K562 (cell line): ENCODE measurements at regions not wholly inside any gene's neighbourhood (a gene's known extent, or its start where the extent isn't known, plus 50 kb on each side); places are given as distances from the start of the nearest gene placed in this dataset.

ENCODE experiments used
- ATAC-seq: fragments of 200-7000 bp; cut with Tn5 transposase; 3 replicates; pipeline ENCODE4 v1.9.1; 2020; ENCODE audit warnings: moderate library complexity
- BruUV-seq: library from RNA; stranded (reverse); fragments of 400-500 nt; replicated peaks from 2 replicates; lab custom pipeline; 2021; lab: Mats Ljungman, UMichigan
- CTCF ChIA-PET: fragments of 300-600 bp; formaldehyde crosslinking; extraction: SDS; loops from one replicate; lab custom pipeline; 2021; ENCODE audit warnings: low intra/inter-chr PET ratio; lab: Yijun Ruan, JAX
- POLR2A ChIA-PET: fragments of 300-600, 350-650 bp; sonication (Branson Sonifier 250); formaldehyde crosslinking; extraction: SDS; loops from one replicate; lab custom pipeline; 2021; ENCODE audit warnings: antibody characterized with exemption, inconsistent platforms; lab: Yijun Ruan, JAX
- DNase-seq, 4 experiments: peaks; one replicate each; pipeline versions ENCODE4 v3.0.0 to v3.0.0-alpha.2; 2011 to 2018; ENCODE audit warnings: low spot score in 3 of 4, mixed read lengths in 3 of 4; ENCODE audit errors: extremely low read depth in 1 of 4
- FAIRE-seq: peaks from 2 replicates; lab custom pipeline; 2011; peaks lifted over from hg19 to GRCh38; lab: Jason Lieb, UNC
- H2AFZ ChIP-seq: 2 replicates; pipeline ENCODE4 v1.6.0; 2011; ENCODE audit warnings: low read depth, low read length, control low read depth, inconsistent platforms
- H3K27ac ChIP-seq: fragments of 200-600 bp; 3 replicates; pipeline ENCODE4 v1.8.0; 2011; ENCODE audit warnings: low read depth, mild to moderate bottlenecking, control low read depth, inconsistent platforms, low read length, moderate library complexity, mixed read lengths; ENCODE audit errors: extremely low read depth
- H3K27me3 ChIP-seq, 2 experiments: fragments of 300-600 bp in 1 of 2; 2 replicates in 1 of 2; 3 replicates in 1 of 2; pipeline versions ENCODE4 v1.6.0 to v1.8.0; 2011; ENCODE audit warnings: inconsistent platforms in 2 of 2, low read length in 2 of 2, mild to moderate bottlenecking in 1 of 2, mixed read lengths in 1 of 2, moderate library complexity in 1 of 2; ENCODE audit not compliant: control insufficient read depth in 2 of 2, insufficient read depth in 2 of 2
- H3K36me3 ChIP-seq: fragments of 300-600 bp; 3 replicates; pipeline ENCODE4 v1.8.0; 2011; ENCODE audit warnings: mild to moderate bottlenecking, low read length, inconsistent platforms; ENCODE audit not compliant: control insufficient read depth, insufficient read depth
- H3K4me1 ChIP-seq, 2 experiments: fragments of 200-600 bp in 1 of 2; replicated peaks in 1 of 2; 2 replicates in 1 of 2; 3 replicates in 1 of 2; pipeline versions ENCODE4 v1.5.1 to v1.8.0; 2011; ENCODE audit warnings: inconsistent platforms in 2 of 2, low read length in 2 of 2, mild to moderate bottlenecking in 1 of 2, mixed read lengths in 1 of 2, moderate library complexity in 1 of 2; ENCODE audit not compliant: control insufficient read depth in 2 of 2, insufficient read depth in 2 of 2
- H3K4me2 ChIP-seq: 2 replicates; pipeline ENCODE4 v1.6.1; 2011; ENCODE audit warnings: low read length, control low read depth, inconsistent platforms, mixed read lengths; ENCODE audit not compliant: insufficient read depth
- H3K4me3 ChIP-seq: fragments of 200-600 bp; sonication (generic), shearing (Covaris generic); 2 replicates; pipeline ENCODE4 v1.5.1; 2016; ENCODE audit warnings: control low read depth, inconsistent platforms
- H3K79me2 ChIP-seq: fragments of 200-600 bp; 3 replicates; pipeline ENCODE4 v1.8.0; 2011; ENCODE audit warnings: low read length, inconsistent platforms; ENCODE audit not compliant: control insufficient read depth, insufficient read depth
- H3K9ac ChIP-seq, 2 experiments: 2 replicates each; pipeline versions ENCODE4 v1.6.0 to v1.6.1; 2011; ENCODE audit warnings: low read depth in 2 of 2, low read length in 2 of 2, control low read depth in 1 of 2, inconsistent platforms in 1 of 2, mild to moderate bottlenecking in 1 of 2, mixed read lengths in 1 of 2; ENCODE audit not compliant: insufficient read depth in 1 of 2
- H3K9me1 ChIP-seq: one replicate; pipeline ENCODE4 v1.6.0; 2011; ENCODE audit warnings: inconsistent platforms, mild to moderate bottlenecking, low read length, moderate library complexity; ENCODE audit not compliant: control insufficient read depth, insufficient read depth
- H3K9me3 ChIP-seq: replicated peaks from 2 replicates; pipeline ENCODE4 v1.5.1; 2011; ENCODE audit warnings: low read depth, low read length, inconsistent platforms; ENCODE audit not compliant: control insufficient read depth, insufficient read depth
- H4K20me1 ChIP-seq: replicated peaks from 2 replicates; pipeline ENCODE4 v1.6.1; 2011; ENCODE audit warnings: low read length, inconsistent platforms, mixed read lengths; ENCODE audit not compliant: control insufficient read depth, insufficient read depth
- BCOR ChIP-seq: fragments of 450-650 bp; IDR thresholded peaks from 2 replicates; pipeline ENCODE4 v1.6.1; 2016
- FOXP1 ChIP-seq: sonication (generic); formaldehyde crosslinking; IDR thresholded peaks from 2 replicates; pipeline ENCODE4 v1.8.0; 2022; ENCODE audit warnings: mild to moderate bottlenecking, missing genetic modification reagents
- KLF6 ChIP-seq: fragments of 250-450 bp; sonication (Bioruptor Pico); IDR thresholded peaks from 2 replicates; pipeline ENCODE4 v1.4.0; 2020; ENCODE audit warnings: mild to moderate bottlenecking, moderate library complexity, borderline replicate concordance
- NFIX ChIP-seq: fragments of 250-450 bp; sonication (Bioruptor Pico); IDR thresholded peaks from 2 replicates; pipeline ENCODE4 v1.4.0; 2020; ENCODE audit warnings: low read depth, mild to moderate bottlenecking, moderate library complexity
- NONO ChIP-seq, 2 experiments: fragments of 200-400 bp in 1 of 2; fragments of 450-650 bp in 1 of 2; formaldehyde crosslinking in 1 of 2; IDR thresholded peaks; 2 replicates each; pipeline ENCODE4 v1.6.1; 2017; ENCODE audit warnings: low read depth in 2 of 2, mild to moderate bottlenecking in 2 of 2, moderate library complexity in 2 of 2, low read length in 1 of 2
- PHF21A ChIP-seq: fragments of 450-650 bp; IDR thresholded peaks from 2 replicates; pipeline ENCODE4 v1.6.1; 2017; ENCODE audit warnings: low read depth, borderline replicate concordance
- XRCC4 ChIP-seq: IDR thresholded peaks from one replicate; pipeline ENCODE4 v1.6.1; 2011; ENCODE audit not compliant: insufficient read depth, insufficient read length; ENCODE audit errors: extremely low read depth
- ZFP30 ChIP-seq: fragments of 250-450 bp; sonication (Bioruptor Pico); IDR thresholded peaks from 2 replicates; pipeline ENCODE4 v1.8.0; 2022; ENCODE audit warnings: moderate library complexity, mild to moderate bottlenecking, inconsistent platforms, borderline replicate concordance
- ZNF197 ChIP-seq: fragments of 200-800 bp; sonication (Bioruptor generic); IDR thresholded peaks from 2 replicates; pipeline ENCODE4 v1.6.1; 2016; ENCODE audit warnings: low read depth, missing genetic modification characterization, missing compliant biosample characterization
- WGBS: fragments of 100-300 bp; shearing (Covaris generic); methylation state at CpG from one replicate; pipeline ENCODE4 v1.1.6; 2016; ENCODE audit warnings: low coverage, mixed read lengths; ENCODE audit not compliant: insufficient coverage; ENCODE audit errors: missing lambda C conversion rate; 5-methylcytosine and 5-hydroxymethylcytosine counted together
- in situ Hi-C: fragments of 300-500 bp; cut with MboI; formaldehyde crosslinking; loops from 4 replicates; pipeline ENCODE4 v1.15.0; 2018; ENCODE audit warnings: inconsistent platforms, mixed read lengths
- intact Hi-C: fragments of 100-400 bp; cut with micrococcal nuclease; formaldehyde crosslinking; loops from 2 replicates; pipeline ENCODE4 v1.14.2; 2022

DNA sequence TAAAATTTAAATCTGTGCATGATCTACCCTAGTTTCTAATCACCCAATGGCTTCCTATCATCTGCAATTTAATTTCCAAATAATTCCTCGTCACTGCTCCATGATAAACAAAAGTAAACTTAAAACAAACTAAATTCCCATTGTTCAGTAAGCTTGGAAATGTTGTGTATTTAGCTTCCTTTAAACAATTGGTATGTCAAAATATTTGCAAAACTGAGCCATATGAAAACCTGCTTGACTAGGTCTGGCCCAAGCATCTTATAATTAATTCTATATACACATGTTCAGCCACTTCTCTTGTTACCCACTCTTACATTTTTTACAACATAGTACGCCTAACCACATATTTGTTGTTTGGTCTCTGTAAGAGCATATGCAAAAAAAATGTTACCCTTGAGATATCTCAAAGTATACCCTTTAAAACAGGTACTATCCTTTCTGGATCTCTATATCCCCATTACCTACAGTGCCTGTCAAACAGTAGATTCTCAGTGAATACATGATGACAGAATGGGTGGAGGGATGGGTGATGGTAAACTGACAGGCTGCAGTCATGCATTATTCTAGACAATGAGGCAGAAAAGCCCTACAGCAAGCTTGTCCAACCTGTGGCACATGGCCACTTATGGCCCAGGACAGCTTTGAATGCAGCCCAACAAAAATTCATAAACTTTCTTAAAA lies 1277.9 kb upstream of the TENM4 start:
- Histone ChIP-seq H3K36me3 (no peaks in the 10 kb centered on the region), H3K9me3 (no peaks in the 10 kb centered on the region)
- no peak for TF ChIP-seq PHF21A
- TF ChIP-seq, all 486 proteins: peak for 0
- Histone ChIP-seq H4K20me1 (no peaks in the 10 kb centered on the region), H3K4me1 (no peaks in the 10 kb centered on the region), H3K27ac (no peak overlapping the region), H3K4me3 (no peak overlapping the region), H3K79me2 (no peaks in the 10 kb centered on the region), H3K4me2 (no peak overlapping the region), H3K27me3 (no peaks in the 10 kb centered on the region), H3K9me1 (no peaks in the 10 kb centered on the region), H2AFZ (no peak overlapping the region), H3K9ac (no peak overlapping the region)
- BruUV-seq: no TSS peak
- intact Hi-C loops (no loop called here), in situ Hi-C loops (no loop called here)
- WGBS: 0% methylated on average over 2 of the region's 2 CpGs
- ATAC-seq (no peak), DNase-seq (no peak), FAIRE-seq (no peak)
- ChIA-PET CTCF (no interaction called here), POLR2A (no interaction called here)

DNA sequence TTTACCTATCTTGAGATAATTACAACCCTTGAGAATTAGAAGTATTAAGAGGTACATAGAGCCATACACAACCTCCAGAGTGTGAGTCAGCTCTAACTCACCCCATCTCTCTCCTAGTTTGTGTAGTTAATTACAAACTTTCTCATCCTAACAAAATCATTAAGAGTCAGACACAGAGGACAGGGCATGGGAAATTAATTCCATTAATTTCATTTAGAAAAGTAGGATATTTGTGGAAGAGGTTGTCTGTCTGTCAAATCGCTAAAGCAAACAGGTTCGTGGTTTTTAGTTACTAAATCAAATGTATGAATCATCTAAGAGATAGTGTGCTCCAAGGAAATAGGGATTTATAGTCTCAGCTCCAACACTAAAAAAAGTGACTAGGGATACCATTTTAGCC lies 1261.4 kb upstream of the TENM4 start:
- Histone ChIP-seq H3K4me3 (no peak overlapping the region), H3K27me3 (no peaks in the 10 kb centered on the region)
- intact Hi-C loops: no loop called here
- TF ChIP-seq XRCC4 (no peak), ZFP30 (CRISPR knock-in tag) (no peak), KLF6 (CRISPR knock-in tag) (no peak), NFIX (no peak), FOXP1 (CRISPR knock-in tag) (no peak), BCOR (no peak), NONO (IDR thresholded peaks at IDR 0.05; ENCODE audit: low read depth in 2 of 2, low read length in 1 of 2) (no peak), ZNF197 (CRISPR knock-in tag) (no peak)
- TF ChIP-seq, all 486 proteins: peak for 0
- in situ Hi-C loops: no loop called here
- ATAC-seq (no peak), FAIRE-seq (no peak), DNase-seq (no peak)
- Histone ChIP-seq H3K79me2 (no peaks in the 10 kb centered on the region), H3K9me1 (no peaks in the 10 kb centered on the region), H3K4me1 (no peaks in the 10 kb centered on the region), H3K36me3 (no peaks in the 10 kb centered on the region), H2AFZ (no peak overlapping the region), H4K20me1 (no peaks in the 10 kb centered on the region), H3K9ac (no peak overlapping the region), H3K4me2 (no peak overlapping the region), H3K27ac (no peak overlapping the region), H3K9me3 (no peaks in the 10 kb centered on the region)
- WGBS: 0% methylated on average over 2 of the region's 2 CpGs
- POLR2A ChIA-PET: no interaction called here
- no TSS peak for BruUV-seq
- CTCF ChIA-PET: no interaction called here
